PC-3 (cell line): ENCODE measurements at regions not wholly inside any gene's neighbourhood (a gene's known extent, or its start where the extent isn't known, plus 50 kb on each side); places are given as distances from the start of the nearest gene placed in this dataset.

ENCODE experiments used
- CTCF ChIP-seq: fragments of 300-600 bp; sonication (generic); conservative IDR thresholded peaks from 2 replicates; pipeline ENCODE4 v1.5.1; 2017; ENCODE audit warnings: antibody characterized with exemption, low read depth, mild to moderate bottlenecking, low read length
- EZH2 ChIP-seq: fragments of 300-600 bp; sonication (generic); IDR thresholded peaks from one replicate; pipeline ENCODE4 v1.6.1; 2017; ENCODE audit warnings: antibody characterized with exemption, mild to moderate bottlenecking, low read length; ENCODE audit not compliant: unreplicated experiment

DNA sequence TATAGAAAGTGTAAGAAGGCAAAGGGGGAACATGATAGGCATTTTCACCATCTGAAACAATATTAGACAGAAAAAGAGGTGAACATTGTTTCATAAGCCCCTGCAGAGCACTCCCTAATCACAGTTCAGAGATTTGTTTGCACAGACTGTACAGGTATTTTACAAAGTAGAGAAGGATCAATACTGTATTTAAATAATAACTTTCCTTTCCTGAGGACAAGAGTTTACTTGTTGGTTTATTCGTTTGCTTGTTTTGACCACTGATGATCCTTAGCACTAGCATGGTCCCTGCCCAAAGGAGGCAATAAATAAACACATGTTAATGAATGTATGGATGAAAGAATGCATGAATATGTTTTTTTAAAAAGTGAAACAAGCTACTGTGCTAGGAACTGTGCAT lies 690.1 kb upstream of the COBL start:
- TF ChIP-seq CTCF (no peak), EZH2 (no peak)
